MV-4-11 (cell line): ENCODE measurements at regions not wholly inside any gene's neighbourhood (a gene's known extent, or its start where the extent isn't known, plus 50 kb on each side); places are given as distances from the start of the nearest gene placed in this dataset.
"Not testable (repeated sequence)": the region's sequence is repeated elsewhere in the genome, so short reads cannot be mapped to it uniquely, and the experiment has no call there.

Experiments used
- DNase-seq: peaks from one replicate; lab custom pipeline; 2025; lab: John Stamatoyannopoulos, UW

DNA sequence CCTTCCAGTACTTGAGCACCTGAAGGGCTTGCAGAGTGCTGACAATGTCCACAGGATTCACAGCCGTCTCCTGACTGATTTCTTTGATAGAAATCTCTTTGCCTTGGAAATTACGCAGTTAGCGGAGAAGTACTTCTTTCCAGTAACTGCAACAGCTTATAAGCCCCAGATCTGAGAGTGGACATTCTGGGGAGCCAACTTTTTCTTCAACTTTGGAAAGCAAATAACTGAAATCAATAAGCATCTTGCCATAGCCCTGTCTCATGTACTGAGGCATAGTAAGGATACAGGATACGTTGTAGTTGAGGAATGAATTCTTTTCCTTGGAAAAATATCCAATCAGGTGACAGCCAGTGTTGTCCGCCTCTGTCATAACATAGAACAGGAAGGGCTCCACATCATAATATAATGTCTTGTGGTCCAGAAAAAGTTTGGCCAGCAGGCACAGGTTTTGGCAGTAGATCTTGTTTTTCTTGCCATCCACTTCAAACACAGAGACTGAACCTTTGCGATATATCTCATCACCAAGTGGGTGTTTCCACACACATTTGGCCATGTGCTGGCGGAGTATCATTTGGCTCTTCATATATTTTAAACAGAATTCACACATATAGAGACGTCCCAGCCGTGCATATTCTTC is 711.1 kb upstream of the DIAPH2 start:
- not testable (repeated sequence) for DNase-seq

DNA sequence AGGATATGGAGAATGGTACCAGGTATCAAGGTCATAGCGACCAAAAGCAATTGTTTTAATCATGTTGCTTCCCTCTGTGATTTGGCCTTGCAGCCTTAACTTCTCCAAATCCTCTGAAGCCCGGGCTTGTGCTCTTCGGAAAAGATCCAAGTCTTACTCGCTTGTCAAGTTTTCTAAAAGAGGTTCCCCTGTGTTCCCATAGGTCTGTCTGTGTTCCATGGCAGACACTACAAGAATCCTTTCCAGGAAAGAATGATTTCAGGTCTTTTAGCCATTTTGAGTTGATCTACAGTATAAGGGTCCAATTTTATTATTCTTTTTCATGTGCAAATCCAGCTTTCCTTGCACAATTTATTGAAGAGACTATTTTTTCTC is 710.6 kb upstream of the DIAPH2 start:
- no peak for DNase-seq

DNA sequence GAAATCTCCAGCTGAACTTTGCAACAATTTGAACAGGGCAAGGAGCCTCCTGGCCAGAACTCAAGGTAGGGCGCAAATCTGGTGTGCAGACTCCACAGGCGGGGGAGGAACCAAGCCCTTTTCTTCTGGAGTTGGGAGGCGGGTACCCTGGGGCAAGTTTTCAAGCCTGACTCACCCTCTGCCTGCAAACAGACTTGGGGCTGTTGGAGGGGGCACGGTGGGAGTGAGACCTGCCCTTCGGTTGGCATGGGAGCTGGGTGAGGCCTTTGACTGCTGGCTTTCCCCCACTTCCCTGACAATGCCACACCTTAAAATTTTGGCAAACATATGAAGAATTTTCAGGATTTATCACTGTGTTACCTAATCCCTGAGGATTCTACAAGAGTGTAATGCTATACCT is 709.8 kb upstream of the DIAPH2 start:
- DNase-seq: no peak

DNA sequence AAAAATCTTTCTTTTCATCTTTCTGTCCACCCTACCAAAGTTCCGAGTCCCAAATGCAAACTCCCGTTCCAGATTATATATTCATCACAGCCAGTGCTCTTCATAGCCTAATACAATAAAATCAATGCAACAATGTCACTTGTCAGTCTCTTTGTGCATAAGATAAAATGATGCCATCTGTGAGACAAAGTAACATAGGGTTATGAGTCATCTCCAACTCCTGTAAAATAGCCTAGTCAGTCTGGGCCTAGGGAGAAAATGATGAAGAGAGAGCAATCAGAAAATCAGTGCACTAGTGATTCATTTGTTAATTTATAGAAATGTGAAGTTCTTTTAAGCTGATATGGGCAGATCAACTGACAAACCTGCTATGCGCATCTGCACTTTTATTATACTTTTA is 689.1 kb upstream of the DIAPH2 start:
- no peak for DNase-seq

DNA sequence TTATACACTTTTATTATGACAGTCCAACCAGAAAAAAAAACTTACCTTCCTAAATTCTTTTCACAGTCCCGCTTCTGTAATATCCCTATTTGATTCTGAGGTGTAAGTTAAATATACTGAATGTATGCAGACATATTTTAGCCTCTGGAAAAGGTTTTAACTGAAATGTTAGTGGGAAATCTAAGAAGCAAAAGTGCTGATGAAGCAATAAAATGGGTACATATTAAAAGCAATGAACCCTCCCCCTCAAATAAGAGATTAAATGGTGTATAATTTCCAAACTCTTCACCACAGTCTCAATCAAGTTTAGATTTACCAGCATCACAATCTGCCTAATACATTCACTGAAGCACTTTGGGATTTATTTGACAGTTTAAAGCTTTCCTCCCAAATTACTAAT is 688.3 kb upstream of the DIAPH2 start:
- no peak for DNase-seq

DNA sequence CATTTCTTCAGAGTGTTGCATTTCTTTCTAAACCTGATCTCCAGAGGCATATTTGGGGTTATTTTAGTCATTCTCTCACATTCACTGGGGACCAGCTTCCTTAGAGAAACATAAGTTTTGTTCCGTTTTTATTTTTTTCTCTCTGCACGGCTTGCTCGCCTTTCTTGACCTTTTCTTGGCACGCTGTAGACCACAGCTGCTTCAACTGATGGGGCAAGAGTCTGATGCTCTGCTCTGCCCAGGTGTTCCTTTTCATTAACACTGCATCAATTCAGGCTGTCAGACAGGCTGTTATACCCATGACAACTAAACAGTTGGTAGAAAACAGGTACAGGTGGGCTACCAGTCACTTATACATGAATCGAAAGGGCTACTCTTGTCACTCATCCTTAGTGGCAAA is 682.2 kb upstream of the DIAPH2 start:
- no peak for DNase-seq

DNA sequence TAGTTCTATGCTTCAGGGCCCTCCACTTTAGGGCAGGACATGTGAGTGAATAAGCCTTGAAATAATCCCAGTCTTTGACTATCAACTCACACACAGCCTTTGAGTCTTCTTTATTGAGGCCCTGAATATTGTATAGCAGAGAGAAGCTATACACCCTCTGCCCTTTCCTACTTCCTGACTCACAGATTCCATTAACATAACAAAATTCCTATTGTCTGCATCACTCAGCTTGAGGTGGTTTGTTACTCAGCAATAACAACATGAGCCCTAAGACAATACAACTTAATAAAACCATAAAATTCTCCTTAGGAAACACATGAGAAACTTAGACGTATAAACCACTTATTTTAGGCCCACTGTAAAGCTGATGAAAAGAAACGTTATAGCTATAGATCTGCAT is 680.3 kb upstream of the DIAPH2 start:
- DNase-seq: no peak

DNA sequence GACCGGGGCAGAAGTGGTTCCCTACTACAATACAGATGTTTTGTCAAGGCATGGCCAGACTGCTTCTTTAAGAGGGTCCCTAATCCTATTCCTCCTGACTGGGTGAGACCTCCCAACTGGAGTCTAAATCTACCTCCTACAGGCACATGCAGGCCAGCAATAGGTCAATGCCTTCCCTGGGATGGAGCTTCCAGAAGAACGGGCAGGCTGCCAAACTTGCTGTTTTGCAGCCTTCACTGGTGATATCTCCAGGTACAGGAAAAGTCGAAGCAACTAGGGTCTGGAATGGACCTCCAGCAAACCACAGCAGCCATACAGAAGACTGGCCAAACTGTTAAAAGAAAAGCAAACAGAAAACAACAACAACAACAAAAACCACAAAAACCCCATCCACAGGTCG is 678.4 kb upstream of the DIAPH2 start:
- no peak for DNase-seq

DNA sequence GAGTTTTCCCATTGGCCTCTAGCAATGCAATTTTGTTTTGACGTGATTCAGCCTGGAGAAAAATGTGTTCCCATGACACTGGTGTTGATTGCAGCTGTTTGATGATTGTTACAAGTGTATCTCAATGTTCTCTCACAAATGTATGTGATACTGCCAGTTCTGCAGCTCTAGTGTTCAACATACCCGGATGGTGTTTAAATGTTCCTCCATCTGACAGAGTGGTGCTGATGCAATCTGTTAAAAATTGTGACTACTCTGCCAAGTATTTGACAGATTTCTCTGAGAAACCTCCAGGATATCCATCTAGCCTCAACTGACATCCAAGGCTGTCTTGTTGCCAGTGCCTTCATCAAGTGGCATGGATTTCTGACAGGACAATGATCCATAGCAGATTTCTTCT is 657.2 kb upstream of the DIAPH2 start:
- no peak for DNase-seq

DNA sequence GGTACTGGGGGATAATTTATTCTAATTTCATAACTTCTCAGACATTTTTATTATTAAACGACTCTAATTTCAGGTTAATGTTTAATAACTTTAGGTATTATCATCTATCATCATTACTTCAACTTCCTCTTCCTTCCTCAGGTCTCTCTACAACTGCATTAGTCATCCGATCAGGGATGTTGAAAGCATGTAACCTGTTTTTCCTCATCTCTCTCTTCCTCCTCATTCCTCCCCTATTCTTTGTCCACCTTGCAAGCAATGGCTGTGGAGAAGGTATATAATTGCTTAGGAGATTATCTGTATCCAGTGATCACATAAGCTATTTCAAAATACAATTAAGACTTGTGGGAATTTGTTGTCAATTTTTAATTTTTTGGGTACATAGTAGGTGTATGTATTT is 632.6 kb upstream of the DIAPH2 start:
- DNase-seq: no peak

DNA sequence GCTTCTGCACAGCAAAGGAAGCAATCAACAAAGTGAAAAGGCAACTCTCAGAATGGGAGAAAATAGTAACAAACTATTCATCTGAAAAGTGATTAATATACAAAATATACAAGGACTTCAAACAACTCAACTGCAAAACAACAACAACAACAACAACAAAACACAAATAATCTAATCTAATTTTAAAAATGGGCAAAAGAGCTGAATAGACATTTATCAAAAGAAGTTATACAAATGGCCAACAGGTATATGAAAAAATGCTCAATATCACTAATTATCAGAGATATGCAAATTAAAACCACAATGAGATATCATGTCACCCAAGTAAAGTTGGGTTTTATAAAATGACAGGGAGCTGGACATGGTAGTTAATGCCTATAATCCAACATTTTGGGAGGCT is 602.8 kb upstream of the DIAPH2 start:
- DNase-seq: no peak

DNA sequence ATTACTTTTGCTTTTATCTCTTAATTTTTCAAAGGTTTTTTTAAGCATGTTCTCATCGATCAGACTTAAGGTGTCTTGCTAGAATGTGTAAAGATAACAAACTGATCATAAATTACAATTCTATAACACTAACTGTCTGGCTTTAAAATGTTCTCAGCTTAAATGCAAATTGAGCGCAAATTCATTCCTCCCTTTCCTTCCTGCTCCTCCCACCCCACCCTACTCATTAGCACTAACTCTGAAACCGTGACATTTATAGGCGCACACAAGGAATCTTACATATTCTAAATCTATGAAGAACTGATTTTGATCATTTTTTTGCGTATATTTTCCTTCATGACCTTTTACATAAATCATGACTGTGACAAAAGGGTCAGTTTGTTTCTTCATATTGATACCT is 590.0 kb upstream of the DIAPH2 start:
- no peak for DNase-seq

DNA sequence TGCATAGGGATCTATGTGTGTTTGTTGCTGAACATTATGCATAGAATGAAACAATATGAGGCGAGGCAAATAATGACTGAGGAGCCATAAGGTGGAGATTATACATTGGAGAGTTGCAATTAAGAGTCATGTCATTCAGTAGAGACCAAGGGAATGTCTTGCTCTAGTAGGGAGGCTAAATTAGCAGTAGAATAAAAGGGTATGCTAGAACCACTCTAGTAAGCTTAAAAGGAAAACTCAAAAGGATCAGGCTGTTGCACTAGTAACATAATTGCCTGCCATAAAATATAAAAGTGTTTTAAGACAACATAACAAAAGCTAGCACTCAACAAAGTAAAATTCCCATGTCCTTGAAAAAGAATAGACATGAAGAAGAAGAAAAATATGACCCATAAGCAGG is 586.2 kb upstream of the DIAPH2 start:
- DNase-seq: no peak

DNA sequence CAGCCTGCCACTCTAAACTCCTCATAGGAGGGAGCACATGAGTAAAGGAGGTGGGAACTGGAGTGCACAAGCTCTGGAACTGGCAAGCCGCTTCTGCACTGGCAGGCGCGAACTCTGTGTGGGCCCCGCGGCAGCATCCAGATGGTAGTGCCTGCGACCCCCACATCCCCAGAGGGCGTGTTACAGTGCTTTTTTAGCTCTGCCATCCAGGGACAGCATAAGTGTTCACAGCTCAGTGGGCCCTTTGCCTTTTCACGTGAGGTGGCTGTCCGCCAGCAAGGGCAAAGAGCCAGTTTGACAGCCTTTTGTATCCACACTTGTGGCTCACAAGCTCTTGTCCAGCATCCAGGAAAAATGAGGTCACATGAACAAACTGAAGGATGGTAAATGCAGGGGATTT is 581.6 kb upstream of the DIAPH2 start:
- DNase-seq: no peak

DNA sequence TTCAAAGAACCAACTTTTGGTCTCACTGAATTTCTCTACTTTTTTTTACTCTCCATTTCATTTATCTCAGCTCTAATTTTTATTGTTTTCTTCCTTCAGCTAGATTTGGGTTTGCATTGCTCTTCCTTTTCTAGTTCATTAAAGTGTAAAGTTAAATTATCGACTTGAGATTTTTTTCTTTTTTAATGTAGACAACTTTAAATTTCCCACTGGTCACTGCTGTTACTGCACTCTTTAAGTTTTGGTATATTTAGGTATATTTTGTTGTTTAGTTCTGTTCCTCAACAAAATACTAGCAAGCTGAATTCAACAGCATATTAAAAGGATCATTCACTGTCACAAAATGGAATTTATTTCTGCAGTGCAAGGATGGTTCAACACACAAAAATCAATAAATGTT is 572.0 kb upstream of the DIAPH2 start:
- DNase-seq: no peak

DNA sequence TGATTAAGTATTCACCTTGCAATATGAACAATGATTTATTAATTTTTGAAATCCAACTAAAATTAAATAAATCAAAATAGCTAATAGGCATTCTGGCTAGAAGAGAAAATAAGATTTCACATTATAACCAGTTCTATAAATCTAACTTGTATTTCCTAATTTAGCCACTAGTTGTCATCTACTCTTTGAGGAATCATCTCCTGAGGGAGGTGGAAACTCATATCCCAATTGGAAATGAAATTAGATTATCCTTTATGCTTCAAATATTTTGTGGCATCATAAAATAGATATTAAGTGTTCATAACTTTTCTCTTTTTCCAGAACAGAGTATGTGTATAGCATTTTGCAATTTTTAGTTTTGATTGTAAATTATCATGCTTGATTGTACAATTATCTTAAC is 558.5 kb upstream of the DIAPH2 start:
- DNase-seq: no peak

DNA sequence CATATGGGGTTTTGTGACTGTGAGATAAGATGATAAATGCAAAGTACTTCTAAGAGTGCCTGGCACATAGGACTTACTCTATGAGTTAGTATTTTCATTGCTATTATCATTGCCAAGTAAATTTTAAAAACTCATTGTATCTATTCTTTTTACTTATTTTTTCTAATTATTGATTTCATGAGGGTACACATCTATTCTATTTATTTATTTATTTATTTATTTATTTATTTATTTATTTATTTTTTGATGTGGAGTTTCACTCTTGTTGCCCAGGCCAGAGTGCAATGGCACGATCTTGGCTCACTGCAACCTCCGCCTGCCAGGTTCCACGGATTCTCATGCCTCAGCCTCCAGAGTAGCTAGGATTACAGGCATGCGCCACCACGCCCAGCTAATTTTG is 556.6 kb upstream of the DIAPH2 start:
- DNase-seq: not testable (repeated sequence)

DNA sequence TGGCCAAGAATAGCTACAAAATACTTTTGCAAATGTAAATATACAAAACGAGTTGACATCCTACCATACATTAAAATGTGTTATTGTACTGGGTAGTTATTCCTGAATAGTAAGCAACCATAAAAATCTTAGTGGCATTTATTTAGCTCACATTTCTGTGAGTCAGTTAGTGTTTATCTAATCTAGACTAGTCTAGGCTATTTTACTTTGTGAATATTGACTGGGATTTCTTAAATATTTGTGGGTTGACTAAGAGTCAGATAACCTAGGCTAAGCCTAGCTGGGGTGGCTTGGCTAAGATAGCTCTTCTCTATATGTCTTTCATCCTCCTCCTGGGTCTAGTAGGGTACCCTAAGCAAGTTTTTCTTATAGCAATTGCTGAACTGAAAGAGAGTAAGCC is 543.8 kb upstream of the DIAPH2 start:
- no peak for DNase-seq

DNA sequence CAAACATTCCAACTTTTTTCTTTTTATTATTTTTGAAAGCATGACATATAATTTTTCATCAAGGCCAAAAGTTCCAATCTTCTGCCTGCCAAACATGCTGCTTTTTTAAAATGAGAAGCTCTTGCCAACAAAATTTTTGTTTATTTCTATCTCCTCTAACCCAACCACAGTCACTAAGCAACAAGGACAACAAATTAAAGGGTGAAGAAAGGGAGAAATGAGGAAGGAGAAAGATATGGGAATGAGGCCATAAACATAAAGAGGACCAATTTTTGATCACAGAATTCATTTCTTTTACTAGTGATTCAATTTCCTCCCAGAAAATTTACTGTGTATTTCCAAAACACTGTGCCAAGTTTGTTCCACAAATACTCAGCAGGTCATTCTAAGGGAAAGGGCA is 537.0 kb upstream of the DIAPH2 start:
- no peak for DNase-seq

DNA sequence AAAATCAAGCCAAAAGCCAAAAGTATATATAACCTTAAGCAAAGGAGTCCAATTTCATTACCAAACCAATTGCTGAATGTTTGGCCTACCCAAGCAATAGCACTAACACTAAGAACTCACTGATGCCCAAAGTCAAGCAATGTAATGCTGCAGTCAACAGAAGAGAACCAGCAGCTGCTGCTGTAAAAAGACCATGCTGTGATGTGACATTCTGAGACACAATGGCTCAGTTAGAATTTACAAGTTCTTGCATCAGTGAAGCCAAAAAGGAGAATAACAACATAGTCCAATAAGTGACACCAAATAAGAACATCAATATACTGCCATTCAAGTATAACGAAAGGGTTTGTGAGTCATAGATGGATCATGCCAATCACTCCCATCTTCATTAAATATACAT is 514.0 kb upstream of the DIAPH2 start:
- no peak for DNase-seq

DNA sequence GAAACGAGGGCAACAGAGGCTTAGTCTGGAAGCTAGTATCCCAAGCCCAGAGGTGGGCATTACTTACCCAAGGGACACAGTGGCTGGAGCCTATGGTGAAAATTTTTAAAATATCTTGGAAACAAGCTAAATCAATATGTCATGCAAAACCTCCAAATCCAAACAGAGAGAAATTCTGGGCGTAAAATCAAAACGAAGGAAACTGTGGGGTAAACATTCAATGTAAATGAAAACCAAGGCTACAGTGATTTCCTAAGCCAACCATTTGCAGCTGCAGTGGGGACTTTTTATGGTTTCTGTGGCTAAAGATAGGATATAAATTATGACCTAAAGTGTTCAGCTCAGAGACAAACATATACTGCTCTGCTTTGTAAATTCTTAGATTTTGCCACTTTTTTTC is 507.7 kb upstream of the DIAPH2 start:
- no peak for DNase-seq

DNA sequence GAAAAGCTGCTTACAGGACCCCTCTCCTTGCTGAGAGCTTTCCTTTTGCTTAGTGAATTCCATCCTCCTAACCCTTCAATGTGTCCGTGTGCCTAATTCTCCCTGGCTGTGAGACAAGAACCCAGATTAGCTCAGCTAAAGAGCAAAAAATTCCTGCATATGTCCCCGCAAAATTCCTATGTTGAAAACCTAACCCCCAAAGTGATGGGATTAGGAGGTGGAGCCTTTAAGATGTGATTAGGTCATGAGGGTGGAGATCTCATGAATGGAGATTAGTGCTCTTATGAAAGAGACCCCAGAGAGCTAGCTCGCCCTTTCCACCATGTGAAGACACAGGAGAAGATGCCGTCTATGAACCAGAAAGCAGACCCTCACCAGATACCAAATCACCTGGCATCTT is 503.0 kb upstream of the DIAPH2 start:
- no peak for DNase-seq

DNA sequence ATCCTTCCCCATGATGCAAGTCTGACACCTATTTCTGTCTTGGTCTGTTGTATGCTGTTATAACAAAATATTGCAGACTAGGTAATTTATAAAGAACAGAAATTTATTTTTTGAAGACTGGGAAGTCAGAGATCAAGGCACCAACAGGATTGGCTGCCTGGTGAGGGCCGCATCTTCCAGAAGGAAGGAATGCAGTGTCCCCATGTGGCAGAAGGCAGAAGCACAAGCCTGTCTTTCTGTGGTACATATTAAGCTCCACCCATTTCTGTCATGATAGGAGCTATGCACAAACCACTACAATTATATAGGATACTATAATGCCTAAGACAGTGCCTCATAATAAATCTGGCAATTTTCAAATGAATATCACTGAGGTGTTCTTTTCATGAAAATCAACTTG is 502.3 kb upstream of the DIAPH2 start:
- DNase-seq: peak; percentile 25

DNA sequence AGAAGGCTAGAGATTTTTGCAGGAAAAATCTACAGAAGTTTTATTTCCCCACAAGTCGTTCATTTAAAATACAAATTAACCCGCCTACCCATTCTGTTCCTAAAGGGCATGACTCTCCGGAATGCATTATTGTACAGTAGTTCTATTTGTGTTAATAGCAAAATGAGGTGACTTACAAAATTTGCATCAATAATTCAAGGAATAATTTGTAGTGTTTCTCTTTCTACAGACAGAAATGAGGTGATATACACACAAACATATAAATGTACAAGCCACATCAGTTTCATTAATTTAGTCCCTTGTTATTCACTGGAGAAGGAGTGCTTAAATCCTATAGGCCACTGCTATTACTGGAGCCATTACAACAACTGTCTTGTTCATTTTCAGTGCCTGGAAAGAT is 501.3 kb upstream of the DIAPH2 start:
- DNase-seq: no peak

DNA sequence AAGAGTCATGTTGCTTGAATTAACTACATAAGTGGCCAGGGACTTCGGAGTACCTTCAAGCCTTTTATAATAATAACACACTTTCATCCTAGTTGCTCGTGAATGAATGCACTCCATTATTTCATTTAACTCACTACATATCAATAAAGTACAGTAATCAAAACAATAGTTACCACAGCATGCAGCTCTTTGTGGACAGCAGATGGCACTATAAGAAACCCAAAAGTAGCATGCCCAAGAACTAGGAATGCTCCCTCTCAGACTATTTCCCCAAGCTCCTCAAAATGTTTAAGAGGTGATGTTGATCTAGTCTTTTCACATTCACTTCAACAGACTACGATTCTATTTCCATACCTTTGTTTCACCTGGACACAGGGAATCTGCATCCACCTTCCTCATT is 500.8 kb upstream of the DIAPH2 start:
- DNase-seq: no peak
